Cardiac septum (tissue), 1 donor: ENCODE measurements at regions not wholly inside any gene's neighbourhood (a gene's known extent, or its start where the extent isn't known, plus 50 kb on each side); places are given as distances from the start of the nearest gene placed in this dataset.
"Not testable (repeated sequence)": the region's sequence is repeated elsewhere in the genome, so short reads cannot be mapped to it uniquely, and the experiment has no call there.

Source experiments
- DNase-seq: peaks from one replicate; pipeline ENCODE4 v3.0.0-alpha.2; 2020; ENCODE audit warnings: low spot score
- intact Hi-C: fragments of 100-400 bp; cut with DNase I; formaldehyde crosslinking; loops from one replicate; pipeline ENCODE4 v1.14.0; 2022
- donor health status: DM: no; HTN: no; CAD: no.

GRCh38 chr11:38667359-38667758, 2069.3 kb upstream of the RAG2 start:
- DNase-seq: no peak
- intact Hi-C loops: no loop called here

DNA sequence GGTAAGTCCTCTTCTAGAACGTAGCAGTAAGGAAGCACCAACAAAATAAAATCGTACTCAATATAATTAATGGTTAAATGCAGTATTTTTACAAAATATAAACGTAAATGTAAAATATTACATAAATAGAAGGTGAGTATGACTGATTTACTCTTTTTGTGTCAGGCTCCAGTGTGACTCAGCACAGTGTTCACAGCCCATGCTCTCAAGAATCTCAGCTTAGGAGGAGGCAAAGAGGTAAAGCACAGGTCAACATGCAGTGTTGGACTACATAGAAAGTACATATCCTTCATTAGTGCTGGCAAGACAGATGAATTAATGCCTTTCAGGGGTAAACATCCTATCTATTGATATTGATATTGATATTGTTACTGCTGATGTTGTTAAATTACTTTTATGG, 2050.6 kb upstream of the RAG2 start:
- intact Hi-C loops: no loop called here
- no peak for DNase-seq

DNA sequence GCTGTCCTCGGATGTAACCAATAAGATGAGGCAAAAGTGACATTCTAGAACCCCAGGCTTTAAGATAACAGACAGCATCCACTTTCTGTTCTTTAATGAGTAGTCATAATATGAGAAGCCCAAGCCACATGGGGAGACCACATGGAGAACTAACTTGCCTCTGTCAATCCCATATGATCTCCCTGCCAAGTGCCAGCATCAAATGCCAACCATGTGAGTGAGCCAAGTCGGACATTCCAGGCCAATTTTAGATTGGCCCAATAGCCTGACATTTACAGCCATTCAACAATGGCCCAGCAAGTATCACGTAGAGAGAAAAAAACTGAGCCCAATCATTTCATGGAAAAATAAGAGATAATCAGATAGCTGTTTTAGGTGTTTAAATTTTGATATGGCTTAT, 2048.3 kb upstream of the RAG2 start:
- DNase-seq: no peak
- intact Hi-C loops: no loop called here

GRCh38 chr11:38640854-38641253, 2042.8 kb upstream of the RAG2 start:
- no peak for DNase-seq
- intact Hi-C loops: no loop called here

GRCh38 chr11:38612701-38613100, 2014.7 kb upstream of the RAG2 start:
- DNase-seq: no peak
- intact Hi-C loops: no loop called here

GRCh38 chr11:38601371-38601770, 2003.3 kb upstream of the RAG2 start:
- DNase-seq, intact Hi-C loops: not testable (repeated sequence)

- DNase-seq: no peak
- intact Hi-C loops: no loop called here
These were observed 2000.4 kb upstream of the RAG2 start for GRCh38 chr11:38598418-38598817.

GRCh38 chr11:38595359-38596016, 1997.5 kb upstream of the RAG2 start:
- intact Hi-C loops, DNase-seq: not testable (repeated sequence)

GRCh38 chr11:38594895-38595294, 1996.9 kb upstream of the RAG2 start:
- no peak for DNase-seq
- intact Hi-C loops: no loop called here

DNA sequence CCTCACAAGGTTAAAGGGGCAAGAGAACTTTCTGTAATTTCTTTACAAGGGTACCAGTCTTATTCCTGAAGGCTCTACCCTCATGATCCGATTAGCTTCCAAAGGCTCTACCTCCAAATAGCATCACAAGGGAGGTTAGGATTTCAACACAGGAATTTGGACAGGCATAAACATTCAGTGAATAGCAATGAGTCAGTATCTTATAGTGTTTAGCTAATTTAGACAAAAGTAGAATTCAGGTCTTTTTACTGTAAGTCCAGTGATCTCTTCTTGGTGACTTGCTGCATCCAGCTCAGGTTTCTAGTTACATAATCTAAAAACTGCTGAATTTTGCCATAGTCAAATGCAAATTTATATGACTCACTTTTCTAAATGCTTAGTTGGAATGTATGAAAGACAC, 1995.6 kb upstream of the RAG2 start:
- intact Hi-C loops: no loop called here
- DNase-seq: no peak

GRCh38 chr11:38582756-38583155, 1984.7 kb upstream of the RAG2 start:
- DNase-seq: no peak
- intact Hi-C loops: no loop called here

GRCh38 chr11:38582151-38582550, 1984.1 kb upstream of the RAG2 start:
- intact Hi-C loops: no loop called here
- DNase-seq: no peak

DNA sequence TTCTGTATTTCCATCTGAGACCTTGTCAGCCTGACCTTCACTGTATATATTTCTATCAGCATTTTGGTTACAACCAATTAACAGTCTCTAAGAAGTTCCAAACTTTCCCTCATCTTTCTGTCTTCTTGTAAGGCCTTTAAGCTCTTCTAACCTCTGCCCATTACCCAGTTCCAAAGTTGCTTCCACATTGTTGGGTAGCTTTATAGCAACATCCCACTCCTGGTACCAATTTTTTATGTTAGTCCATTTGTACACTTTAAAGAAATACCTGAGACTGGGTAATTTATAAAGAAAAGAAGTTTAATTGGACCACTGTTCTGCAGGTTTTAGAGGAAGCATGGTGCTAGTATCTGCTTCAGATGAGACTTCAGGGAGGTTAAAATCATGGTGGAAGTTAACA, 1979.7 kb upstream of the RAG2 start:
- no peak for DNase-seq
- intact Hi-C loops: no loop called here

DNA sequence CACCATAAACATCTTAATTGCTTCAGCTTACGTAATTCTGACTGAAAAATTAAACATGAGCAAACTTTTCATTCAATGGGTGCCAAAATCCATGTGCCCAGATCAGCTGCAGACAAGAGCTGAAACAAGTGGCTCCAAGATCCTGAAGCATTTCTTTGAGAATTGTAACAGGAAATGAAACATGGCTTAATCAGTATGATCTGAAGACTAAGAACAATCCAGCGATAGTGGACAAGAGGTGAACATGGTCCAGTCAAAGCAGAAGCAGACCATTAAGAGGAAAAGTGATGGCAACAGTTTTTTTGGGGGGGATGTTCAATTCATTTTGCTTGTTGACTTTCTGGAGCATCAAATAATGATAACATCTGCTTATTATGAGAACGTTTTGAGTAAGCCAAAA, 1964.5 kb upstream of the RAG2 start:
- intact Hi-C loops: no loop called here
- no peak for DNase-seq

DNA sequence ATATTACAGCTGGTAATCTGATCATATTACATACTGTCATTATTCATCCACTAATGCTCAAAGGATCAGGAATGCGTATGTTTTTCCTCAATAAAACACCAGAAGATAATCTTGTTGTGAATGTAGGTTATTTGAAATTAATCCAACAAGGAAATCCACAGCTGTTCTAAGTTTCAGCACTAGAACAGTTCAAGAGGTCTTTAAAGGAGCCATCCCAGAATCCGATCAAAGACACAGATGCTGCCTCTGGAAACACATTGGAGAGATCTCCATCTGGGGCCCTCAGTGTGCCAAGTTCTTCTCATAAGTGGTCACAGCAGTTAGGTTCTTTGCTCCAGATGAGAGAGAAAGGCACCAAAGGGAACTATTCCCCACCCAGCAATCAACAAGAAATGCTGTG, 1955.1 kb upstream of the RAG2 start:
- intact Hi-C loops: no loop called here
- no peak for DNase-seq

DNA sequence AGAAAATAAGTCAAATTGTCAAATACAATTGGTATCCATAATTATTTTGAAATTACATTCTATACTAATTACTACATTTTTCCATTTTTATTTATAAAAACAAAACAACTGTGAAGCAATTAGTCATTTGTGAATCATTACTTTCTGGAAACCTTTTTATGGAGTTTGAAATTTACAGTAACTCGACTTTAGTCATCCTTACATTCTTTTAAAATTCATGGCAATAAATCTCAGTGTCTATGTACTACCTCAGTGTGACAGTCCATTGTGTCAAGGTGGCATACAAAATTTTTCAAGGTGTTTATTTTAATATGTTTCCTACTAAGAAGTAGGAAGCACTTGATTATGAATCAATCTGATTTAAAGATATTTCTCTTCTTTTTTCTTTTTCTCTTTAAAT, 1949.4 kb upstream of the RAG2 start:
- intact Hi-C loops: no loop called here
- no peak for DNase-seq

DNA sequence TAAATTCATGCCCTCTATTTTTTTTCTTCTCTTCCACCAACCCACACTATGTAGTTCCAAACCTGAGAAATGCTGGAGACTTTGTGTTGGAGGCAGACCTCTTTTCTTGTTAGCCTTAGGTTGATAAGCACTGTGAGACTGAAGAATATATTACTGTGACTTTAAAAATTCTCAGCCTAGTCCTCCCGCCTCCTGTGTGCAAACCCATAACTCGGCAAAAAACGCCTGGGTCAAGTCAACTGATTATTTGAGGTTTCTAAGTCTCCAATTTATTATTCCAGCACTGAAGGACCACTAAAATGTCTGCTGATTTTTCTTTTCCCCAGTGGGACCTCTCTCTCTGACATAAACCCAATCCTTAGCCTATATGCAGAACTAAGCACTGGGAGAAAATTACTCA, 1946.0 kb upstream of the RAG2 start:
- no peak for DNase-seq
- intact Hi-C loops: no loop called here

- intact Hi-C loops: no loop called here
- DNase-seq: no peak
These were observed 1945.3 kb upstream of the RAG2 start for GRCh38 chr11:38543311-38543710.

- DNase-seq: no peak
- intact Hi-C loops: no loop called here
These were observed 1941.0 kb upstream of the RAG2 start for GRCh38 chr11:38538866-38539680.

GRCh38 chr11:38530226-38530625, 1932.2 kb upstream of the RAG2 start:
- intact Hi-C loops: no loop called here
- no peak for DNase-seq

DNA sequence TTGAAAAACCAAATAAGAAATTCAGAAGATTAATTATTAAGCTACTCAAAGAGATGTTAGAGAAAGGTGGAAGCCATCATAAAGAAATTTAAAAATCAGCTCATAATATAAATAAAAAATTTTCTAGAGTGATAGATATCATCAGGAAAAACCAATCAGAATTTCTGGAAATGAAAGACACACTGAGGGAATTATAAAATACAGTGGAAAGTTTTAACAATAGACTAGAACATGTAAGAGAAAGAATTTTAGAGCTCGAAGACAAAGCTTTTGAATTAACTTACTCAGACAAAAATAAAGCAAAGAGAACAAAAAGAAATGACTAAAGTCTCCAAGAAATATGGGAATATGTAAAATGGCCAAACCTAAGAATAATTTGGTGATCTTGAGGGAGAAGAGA, 1926.9 kb upstream of the RAG2 start:
- intact Hi-C loops: no loop called here
- no peak for DNase-seq
